ENCODE measurements at regions not wholly inside any gene's neighbourhood (a gene's known extent, or its start where the extent isn't known, plus 50 kb on each side); places are given as distances from the start of the nearest gene placed in this dataset.
"Not testable (repeated sequence)": the region's sequence is repeated elsewhere in the genome, so short reads cannot be mapped to it uniquely, and the experiment has no call there.

- TF ChIP-seq, protein P1, sequence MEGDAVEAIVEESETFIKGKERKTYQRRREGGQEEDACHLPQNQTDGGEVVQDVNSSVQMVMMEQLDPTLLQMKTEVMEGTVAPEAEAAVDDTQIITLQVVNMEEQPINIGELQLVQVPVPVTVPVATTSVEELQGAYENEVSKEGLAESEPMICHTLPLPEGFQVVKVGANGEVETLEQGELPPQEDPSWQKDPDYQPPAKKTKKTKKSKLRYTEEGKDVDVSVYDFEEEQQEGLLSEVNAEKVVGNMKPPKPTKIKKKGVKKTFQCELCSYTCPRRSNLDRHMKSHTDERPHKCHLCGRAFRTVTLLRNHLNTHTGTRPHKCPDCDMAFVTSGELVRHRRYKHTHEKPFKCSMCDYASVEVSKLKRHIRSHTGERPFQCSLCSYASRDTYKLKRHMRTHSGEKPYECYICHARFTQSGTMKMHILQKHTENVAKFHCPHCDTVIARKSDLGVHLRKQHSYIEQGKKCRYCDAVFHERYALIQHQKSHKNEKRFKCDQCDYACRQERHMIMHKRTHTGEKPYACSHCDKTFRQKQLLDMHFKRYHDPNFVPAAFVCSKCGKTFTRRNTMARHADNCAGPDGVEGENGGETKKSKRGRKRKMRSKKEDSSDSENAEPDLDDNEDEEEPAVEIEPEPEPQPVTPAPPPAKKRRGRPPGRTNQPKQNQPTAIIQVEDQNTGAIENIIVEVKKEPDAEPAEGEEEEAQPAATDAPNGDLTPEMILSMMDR (IDR thresholded peaks at IDR 0.05; ENCODE audit: low read length, missing control alignments): no peak
Observed at GRCh38 chr10:23974746-23975272, 234.1 kb upstream of the KIAA1217 start.

GRCh38 chr10:23975431-23975830 lies 233.5 kb upstream of the KIAA1217 start:
- DNase-seq (ENCODE audit: low read depth): no peak
- TF ChIP-seq, protein P1 (IDR thresholded peaks at IDR 0.05; ENCODE audit: low read length, missing control alignments): no peak
- no peak overlapping the region for H3K4me3 ChIP-seq (replicated peaks; ENCODE audit: low read depth, low read length)

More at GRCh38 chr10:23974746-23975272, 234.1 kb upstream of the KIAA1217 start:
- no peak for DNase-seq (ENCODE audit: low read depth)
- H3K4me3 ChIP-seq (replicated peaks; ENCODE audit: low read depth, low read length): no peak overlapping the region

DNA sequence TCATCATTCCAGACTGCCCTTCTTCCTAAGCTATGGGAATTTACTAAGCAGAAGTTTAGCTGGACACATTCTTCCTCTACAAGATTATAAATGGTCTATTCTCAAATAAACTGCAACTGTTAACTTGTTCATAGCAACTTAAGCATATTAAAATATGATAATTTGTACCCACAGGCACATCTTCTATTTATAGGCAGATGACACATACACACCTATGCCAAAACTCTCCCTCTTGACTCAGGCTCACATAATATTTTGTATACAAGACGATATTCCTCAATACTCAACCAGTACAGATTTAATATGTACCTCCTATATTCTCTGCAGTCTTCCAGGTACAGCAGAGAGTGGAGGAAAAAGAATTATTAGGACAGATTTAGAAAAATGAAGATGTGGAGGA lies 232.7 kb upstream of the KIAA1217 start:
- no peak for DNase-seq (ENCODE audit: low read depth)
- TF ChIP-seq, protein P1 (IDR thresholded peaks at IDR 0.05; ENCODE audit: low read length, missing control alignments): no peak
- no peak overlapping the region for H3K4me3 ChIP-seq (replicated peaks; ENCODE audit: low read depth, low read length)

DNA sequence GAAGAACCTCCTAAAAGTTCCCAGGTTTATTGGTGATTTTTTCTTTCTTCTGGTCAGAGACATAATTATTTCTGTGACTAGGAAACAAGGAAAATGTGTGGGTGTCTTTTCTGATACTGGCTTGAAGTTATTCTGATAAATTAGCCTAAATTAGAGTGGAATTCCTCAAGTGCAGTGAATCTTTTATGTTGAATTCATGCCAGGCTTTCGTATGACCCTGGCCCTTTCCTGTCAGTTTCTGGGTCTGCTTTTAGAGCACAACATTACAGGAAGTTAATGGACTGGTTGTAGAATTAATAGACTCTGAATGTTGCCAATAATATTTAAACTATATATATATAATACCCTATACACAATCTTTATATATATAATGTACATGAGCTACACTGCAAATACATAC lies 230.6 kb upstream of the KIAA1217 start:
- DNase-seq (ENCODE audit: low read depth): no peak
- H3K4me3 ChIP-seq (replicated peaks; ENCODE audit: low read depth, low read length): no peak overlapping the region

GRCh38 chr10:23980094-23980493 lies 228.8 kb upstream of the KIAA1217 start:
- no peak overlapping the region for H3K4me3 ChIP-seq (replicated peaks; ENCODE audit: low read depth, low read length)
- TF ChIP-seq, protein P1 (IDR thresholded peaks at IDR 0.05; ENCODE audit: low read length, missing control alignments): no peak
- DNase-seq (ENCODE audit: low read depth): no peak

More for the DNA sequence above, 230.6 kb upstream of the KIAA1217 start:
- TF ChIP-seq, protein P1 (IDR thresholded peaks at IDR 0.05; ENCODE audit: low read length, missing control alignments): no peak

DNA sequence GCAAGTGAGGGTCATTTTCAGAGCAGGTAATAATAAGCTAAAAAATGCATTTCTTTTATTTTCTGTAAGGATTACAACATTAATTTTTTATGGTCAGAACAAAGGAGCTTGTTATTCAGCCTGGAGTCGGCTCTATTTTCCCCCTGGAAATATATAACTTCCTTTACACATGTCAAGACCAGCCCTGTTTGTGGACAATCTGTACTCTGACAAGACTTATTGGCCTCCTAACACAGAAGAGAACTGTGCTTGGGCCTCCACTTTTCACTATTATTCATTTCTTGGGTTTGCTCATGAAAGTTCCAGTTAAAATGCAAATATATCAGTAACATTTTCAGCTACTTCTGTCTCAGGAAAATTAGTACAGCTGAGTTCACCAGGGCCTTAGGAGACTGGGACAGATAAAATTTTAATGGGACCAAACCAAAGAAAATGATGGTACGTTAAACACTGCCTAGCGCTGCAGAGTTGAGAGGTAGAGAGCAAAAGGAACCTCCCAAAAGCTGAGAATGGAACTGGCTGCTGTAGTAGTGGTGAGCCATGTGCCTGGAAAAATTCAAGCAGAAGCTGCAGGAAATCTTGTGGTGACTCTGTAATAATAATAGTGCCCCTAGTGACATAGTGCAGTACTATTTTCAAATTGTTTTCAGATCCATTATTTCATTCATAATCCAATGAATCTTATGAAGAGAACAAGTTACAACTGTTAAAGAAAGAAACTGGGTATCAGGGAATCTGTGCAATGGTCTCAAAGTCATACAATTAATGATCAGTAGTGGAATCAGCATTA lies 227.2 kb upstream of the KIAA1217 start:
- DNase-seq (ENCODE audit: low read depth): no peak
- TF ChIP-seq, protein P1 (IDR thresholded peaks at IDR 0.05; ENCODE audit: low read length, missing control alignments): no peak
- H3K4me3 ChIP-seq (replicated peaks; ENCODE audit: low read depth, low read length): no peak overlapping the region

DNA sequence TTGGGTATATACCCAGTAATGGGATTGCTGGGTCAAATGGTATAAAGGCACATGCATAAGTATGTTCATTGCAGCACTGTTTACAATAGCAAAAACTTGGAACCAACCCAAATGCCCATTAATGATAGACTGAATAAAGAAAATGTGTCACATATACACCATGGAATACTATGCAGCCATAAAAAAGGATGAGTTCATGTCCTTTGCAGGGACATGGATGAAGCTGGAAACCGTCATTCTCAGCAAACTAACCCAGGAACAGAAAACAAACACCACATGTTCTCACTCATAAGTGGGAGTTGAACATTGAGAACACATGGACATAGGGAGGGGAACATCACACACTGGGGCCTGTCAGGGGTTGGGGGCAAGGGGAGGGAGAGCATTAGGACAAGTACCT lies 224.5 kb upstream of the KIAA1217 start:
- not testable (repeated sequence) for DNase-seq (ENCODE audit: low read depth); H3K4me3 ChIP-seq (replicated peaks; ENCODE audit: low read depth, low read length)
